ENCODE measurements at regions not wholly inside any gene's neighbourhood (a gene's known extent, or its start where the extent isn't known, plus 50 kb on each side); places are given as distances from the start of the nearest gene placed in this dataset.

DNA sequence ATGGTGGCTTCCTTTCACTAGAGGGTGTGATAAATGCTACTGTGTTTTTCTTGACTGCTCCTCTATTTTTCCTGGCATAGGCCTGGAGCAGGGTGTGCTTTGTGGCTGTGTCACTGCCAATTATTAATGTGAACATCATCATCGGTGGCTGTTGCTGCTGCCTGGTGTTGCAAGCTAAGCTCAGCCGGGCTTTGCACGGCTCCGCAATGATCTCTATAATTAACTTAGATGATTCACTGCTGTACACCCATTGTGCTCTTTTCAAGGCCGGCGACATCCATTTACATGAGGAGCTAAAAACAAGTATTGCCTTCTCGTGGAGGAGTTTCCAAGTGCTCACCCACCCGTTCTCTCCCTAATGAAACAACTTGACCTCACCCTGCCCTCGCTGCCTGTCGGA is 160.1 kb upstream of the IRX3 start:
- peak; percentile 92 for DNase-seq (ENCODE audit: low spot score)
- peak overlapping the region in 1 of 2 donors; percentile 43 for H3K27ac ChIP-seq
- no peaks in the 10 kb centered on the region for H3K36me3 ChIP-seq
- H3K4me3 ChIP-seq = no peak overlapping the region
- H3K9me3 ChIP-seq = peaks cover 0 to 18% of the 10 kb centered on the region in 2 donors
- H3K4me1 ChIP-seq = peaks cover 0 to 18% of the 10 kb centered on the region in 2 donors
- TF ChIP-seq, protein P1, sequence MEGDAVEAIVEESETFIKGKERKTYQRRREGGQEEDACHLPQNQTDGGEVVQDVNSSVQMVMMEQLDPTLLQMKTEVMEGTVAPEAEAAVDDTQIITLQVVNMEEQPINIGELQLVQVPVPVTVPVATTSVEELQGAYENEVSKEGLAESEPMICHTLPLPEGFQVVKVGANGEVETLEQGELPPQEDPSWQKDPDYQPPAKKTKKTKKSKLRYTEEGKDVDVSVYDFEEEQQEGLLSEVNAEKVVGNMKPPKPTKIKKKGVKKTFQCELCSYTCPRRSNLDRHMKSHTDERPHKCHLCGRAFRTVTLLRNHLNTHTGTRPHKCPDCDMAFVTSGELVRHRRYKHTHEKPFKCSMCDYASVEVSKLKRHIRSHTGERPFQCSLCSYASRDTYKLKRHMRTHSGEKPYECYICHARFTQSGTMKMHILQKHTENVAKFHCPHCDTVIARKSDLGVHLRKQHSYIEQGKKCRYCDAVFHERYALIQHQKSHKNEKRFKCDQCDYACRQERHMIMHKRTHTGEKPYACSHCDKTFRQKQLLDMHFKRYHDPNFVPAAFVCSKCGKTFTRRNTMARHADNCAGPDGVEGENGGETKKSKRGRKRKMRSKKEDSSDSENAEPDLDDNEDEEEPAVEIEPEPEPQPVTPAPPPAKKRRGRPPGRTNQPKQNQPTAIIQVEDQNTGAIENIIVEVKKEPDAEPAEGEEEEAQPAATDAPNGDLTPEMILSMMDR (IDR thresholded peaks at IDR 0.05) = no peak
- no peaks in the 10 kb centered on the region for H3K27me3 ChIP-seq

DNA sequence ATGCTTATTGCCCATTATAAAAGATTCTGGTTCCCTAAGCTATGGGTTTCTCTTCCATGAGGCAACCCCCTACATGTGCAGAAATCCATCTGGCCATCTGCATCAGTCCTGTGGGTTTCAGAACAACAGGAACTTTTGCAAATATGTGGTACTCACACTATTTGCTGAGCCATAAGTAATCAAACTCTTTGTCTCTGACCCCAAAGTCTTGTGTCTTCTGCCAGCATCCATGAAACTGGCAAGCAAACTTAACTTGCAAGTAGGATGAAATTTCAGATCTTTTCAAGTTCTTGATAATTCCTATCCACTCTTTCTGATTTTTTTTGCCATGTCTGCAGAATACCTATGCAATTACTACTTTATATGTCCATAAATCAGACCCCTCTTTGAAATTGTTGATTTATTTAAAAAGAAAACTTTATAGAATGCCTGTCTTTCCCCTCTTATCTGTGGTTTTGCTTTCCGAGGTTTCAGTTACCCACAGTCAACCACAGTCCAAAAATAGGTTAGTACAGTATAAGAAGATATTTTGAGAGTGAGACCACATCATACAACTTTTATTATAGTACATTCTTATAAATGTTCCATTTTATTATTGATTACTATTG is 158.4 kb upstream of the IRX3 start:
- no peaks in the 10 kb centered on the region for H3K27me3 ChIP-seq
- H3K4me3 ChIP-seq = no peak overlapping the region
- no peak for DNase-seq (ENCODE audit: low spot score)
- H3K27ac ChIP-seq = no peak overlapping the region
- H3K4me1 ChIP-seq = peaks cover 0 to 18% of the 10 kb centered on the region in 2 donors
- no peaks in the 10 kb centered on the region for H3K36me3 ChIP-seq
- peaks cover 0 to 18% of the 10 kb centered on the region in 2 donors for H3K9me3 ChIP-seq
- TF ChIP-seq, protein P1 (IDR thresholded peaks at IDR 0.05) = no peak

DNA sequence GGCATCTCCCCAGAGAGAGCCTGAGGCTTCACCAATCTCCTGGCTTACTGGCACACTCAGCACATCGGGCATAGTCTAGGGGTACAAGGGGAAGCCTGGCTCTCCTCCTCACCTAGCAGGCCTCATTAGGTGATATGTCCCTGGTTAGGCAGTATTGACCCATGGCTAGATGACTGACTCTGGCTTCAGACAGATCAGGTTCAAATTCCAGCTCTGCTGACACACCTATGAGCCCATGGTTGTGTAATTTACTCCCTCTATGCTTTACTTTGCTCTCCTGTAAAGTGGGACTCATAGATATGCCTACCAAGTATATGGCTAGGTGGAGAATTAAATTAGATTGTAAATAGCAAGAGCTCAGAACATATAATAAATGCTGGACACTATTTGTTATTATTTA is 157.3 kb upstream of the IRX3 start:
- Histone ChIP-seq H3K9me3 (peaks cover 0 to 18% of the 10 kb centered on the region in 2 donors), H3K36me3 (no peaks in the 10 kb centered on the region), H3K4me3 (no peak overlapping the region), H3K4me1 (peaks cover 0 to 18% of the 10 kb centered on the region in 2 donors), H3K27ac (no peak overlapping the region), H3K27me3 (no peaks in the 10 kb centered on the region)
- DNase-seq (ENCODE audit: low spot score) = no peak
- TF ChIP-seq, protein P1 (IDR thresholded peaks at IDR 0.05) = no peak

- H3K9me3 ChIP-seq = peaks cover 0 to 18% of the 10 kb centered on the region in 2 donors
- no peak overlapping the region for H3K4me3 ChIP-seq
- DNase-seq (ENCODE audit: low spot score) = no peak
- TF ChIP-seq, protein P1 (IDR thresholded peaks at IDR 0.05) = no peak
- no peaks in the 10 kb centered on the region for H3K36me3 ChIP-seq
- no peaks in the 10 kb centered on the region for H3K27me3 ChIP-seq
- peaks cover 0 to 18% of the 10 kb centered on the region in 2 donors for H3K4me1 ChIP-seq
- no peak overlapping the region for H3K27ac ChIP-seq
Measured at GRCh38 chr16:54443352-54443751, 156.8 kb upstream of the IRX3 start.

- DNase-seq (ENCODE audit: low spot score) = no peak
- Histone ChIP-seq H3K4me1 (peaks cover 0 to 14% of the 10 kb centered on the region in 2 donors), H3K27ac (no peak overlapping the region), H3K36me3 (no peaks in the 10 kb centered on the region), H3K4me3 (no peak overlapping the region), H3K9me3 (peaks cover 0 to 18% of the 10 kb centered on the region in 2 donors), H3K27me3 (no peaks in the 10 kb centered on the region)
- TF ChIP-seq, protein P1 (IDR thresholded peaks at IDR 0.05) = no peak
Measured at GRCh38 chr16:54442864-54443263, 156.3 kb upstream of the IRX3 start.

DNA sequence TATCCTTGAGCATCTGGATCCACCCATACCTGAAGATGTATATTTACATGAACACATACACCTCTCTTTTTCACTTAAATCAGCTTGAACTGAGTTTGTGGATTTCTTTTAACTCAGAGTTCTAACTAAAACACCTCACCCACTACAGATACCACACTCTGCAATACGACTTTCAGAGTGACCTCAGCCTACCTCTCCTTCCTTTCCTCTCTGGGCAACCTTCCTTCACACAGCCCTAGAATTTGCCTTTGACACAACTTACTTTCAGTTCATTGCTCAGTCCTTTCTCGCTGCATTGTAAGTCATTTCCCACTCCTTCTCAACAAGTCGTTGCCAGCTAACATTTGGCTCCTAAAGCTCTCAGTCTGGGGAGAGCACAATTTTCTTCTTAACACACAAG is 151.9 kb upstream of the IRX3 start:
- TF ChIP-seq, protein P1 (IDR thresholded peaks at IDR 0.05) = no peak
- Histone ChIP-seq H3K27ac (no peak overlapping the region), H3K4me1 (no peaks in the 10 kb centered on the region), H3K9me3 (peaks cover 0 to 10% of the 10 kb centered on the region in 2 donors), H3K27me3 (no peaks in the 10 kb centered on the region), H3K4me3 (no peak overlapping the region), H3K36me3 (no peaks in the 10 kb centered on the region)
- DNase-seq (ENCODE audit: low spot score) = no peak
